H9 (cell line): ENCODE measurements at regions not wholly inside any gene's neighbourhood (a gene's known extent, or its start where the extent isn't known, plus 50 kb on each side); places are given as distances from the start of the nearest gene placed in this dataset.

Experiments used
- DNase-seq: peaks from one replicate; pipeline ENCODE4 v3.0.0-alpha.2; 2017
- H2AFZ ChIP-seq: one replicate; pipeline ENCODE4 v1.6.1; 2013; ENCODE audit warnings: mild to moderate bottlenecking, low read length, control low read depth, moderate library complexity
- H2AK5ac ChIP-seq: 2 replicates; pipeline ENCODE4 v1.6.1; 2013; ENCODE audit warnings: low read length, control low read depth, mixed read lengths; ENCODE audit not compliant: insufficient read length
- H2BK120ac ChIP-seq: one replicate; pipeline ENCODE4 v1.6.1; 2013; ENCODE audit warnings: low read depth, mild to moderate bottlenecking, low read length, control low read depth, inconsistent platforms; ENCODE audit not compliant: poor library complexity, severe bottlenecking
- H2BK12ac ChIP-seq: 2 replicates; pipeline ENCODE4 v1.6.1; 2013; ENCODE audit warnings: low read length, control low read depth, mixed read lengths, low read depth; ENCODE audit not compliant: insufficient read length
- H2BK15ac ChIP-seq: 2 replicates; pipeline ENCODE4 v1.6.1; 2013; ENCODE audit warnings: low read depth, low read length, control low read depth
- H2BK20ac ChIP-seq: one replicate; pipeline ENCODE4 v1.6.1; 2013; ENCODE audit warnings: low read depth, mild to moderate bottlenecking, low read length, control low read depth, inconsistent platforms; ENCODE audit not compliant: poor library complexity, severe bottlenecking
- H2BK5ac ChIP-seq: 2 replicates; pipeline ENCODE4 v1.6.1; 2013; ENCODE audit warnings: low read length, control low read depth, mixed read lengths; ENCODE audit not compliant: insufficient read length
- H3K14ac ChIP-seq: 2 replicates; pipeline ENCODE4 v1.6.1; 2013; ENCODE audit warnings: low read length, control low read depth; ENCODE audit not compliant: insufficient read depth
- H3K18ac ChIP-seq: 2 replicates; pipeline ENCODE4 v1.6.1; 2013; ENCODE audit warnings: low read depth, mild to moderate bottlenecking, mixed read lengths, low read length, control low read depth; ENCODE audit not compliant: insufficient read length
- H3K23ac ChIP-seq: 2 replicates; pipeline ENCODE4 v1.6.1; 2013; ENCODE audit warnings: low read length, control low read depth, mixed read lengths, low read depth; ENCODE audit not compliant: insufficient read length
- H3K23me2 ChIP-seq: 2 replicates; pipeline ENCODE4 v1.6.1; 2013; ENCODE audit warnings: low read depth, mild to moderate bottlenecking, mixed read lengths, low read length, control low read depth; ENCODE audit not compliant: insufficient read length, poor library complexity, severe bottlenecking
- H3K27ac ChIP-seq: 2 replicates; pipeline ENCODE4 v1.5.1; 2013; ENCODE audit warnings: low read length, control low read depth, mixed read lengths, low read depth; ENCODE audit not compliant: insufficient read length
- H3K27me3 ChIP-seq: 2 replicates; pipeline ENCODE4 v1.6.1; 2013; ENCODE audit warnings: low read length, control low read depth, inconsistent platforms; ENCODE audit not compliant: insufficient read depth
- H3K4ac ChIP-seq: 2 replicates; pipeline ENCODE4 v1.6.1; 2013; ENCODE audit warnings: low read depth, mild to moderate bottlenecking, control low read depth, inconsistent platforms, low read length, moderate library complexity
- H3K4me1 ChIP-seq: 2 replicates; pipeline ENCODE4 v1.6.1; 2013; ENCODE audit warnings: low read length, control low read depth, inconsistent platforms; ENCODE audit not compliant: insufficient read depth
- H3K4me2 ChIP-seq: 2 replicates; pipeline ENCODE4 v1.6.1; 2013; ENCODE audit warnings: low read length, control low read depth, mixed read lengths; ENCODE audit not compliant: insufficient read length, insufficient read depth
- H3K56ac ChIP-seq: 2 replicates; pipeline ENCODE4 v1.6.1; 2013; ENCODE audit warnings: low read depth, mild to moderate bottlenecking, mixed read lengths, low read length, control low read depth; ENCODE audit not compliant: insufficient read length
- H3K79me1 ChIP-seq: 2 replicates; pipeline ENCODE4 v1.6.1; 2013; ENCODE audit warnings: low read depth, mild to moderate bottlenecking, moderate library complexity, low read length, control low read depth, inconsistent platforms; ENCODE audit not compliant: insufficient read depth, poor library complexity, severe bottlenecking
- H3K79me2 ChIP-seq: 2 replicates; pipeline ENCODE4 v1.6.1; 2013; ENCODE audit warnings: low read length, control low read depth, inconsistent platforms; ENCODE audit not compliant: insufficient read depth
- H3K9ac ChIP-seq: 2 replicates; pipeline ENCODE4 v1.6.1; 2013; ENCODE audit warnings: low read length, control low read depth, mixed read lengths; ENCODE audit not compliant: insufficient read length; ENCODE audit errors: extremely low read depth
- H3K9me3 ChIP-seq: one replicate; pipeline ENCODE4 v1.6.1; 2013; ENCODE audit warnings: low read depth, low read length, inconsistent platforms; ENCODE audit not compliant: control insufficient read depth
- H3T11ph ChIP-seq: one replicate; pipeline ENCODE4 v1.6.1; 2013; ENCODE audit warnings: mild to moderate bottlenecking, low read length, control low read depth, inconsistent platforms
- H4K20me1 ChIP-seq: one replicate; pipeline ENCODE4 v1.6.1; 2013; ENCODE audit not compliant: control insufficient read depth, insufficient read length, insufficient read depth
- H4K5ac ChIP-seq: 2 replicates; pipeline ENCODE4 v1.6.1; 2013; ENCODE audit warnings: low read depth, mild to moderate bottlenecking, mixed read lengths, low read length, control low read depth; ENCODE audit not compliant: insufficient read length
- H4K8ac ChIP-seq: replicated peaks from 2 replicates; pipeline ENCODE4 v1.6.1; 2013; ENCODE audit warnings: low read length, control low read depth, mixed read lengths, low read depth; ENCODE audit not compliant: insufficient read length
- H4K91ac ChIP-seq: 2 replicates; pipeline ENCODE4 v1.6.1; 2013; ENCODE audit warnings: low read depth, mild to moderate bottlenecking, moderate library complexity, mixed read lengths, low read length, control low read depth; ENCODE audit not compliant: insufficient read length
- H3K27ac Mint-ChIP-seq, 3 experiments: 2 replicates in 2 of 3; 3 replicates in 1 of 3; pipeline ENCODE4 v1.8.0; 2020 to 2021; ENCODE audit warnings: mixed read lengths in 3 of 3, mild to moderate bottlenecking in 1 of 3, moderate library complexity in 1 of 3
- H3K27me3 Mint-ChIP-seq: 2 replicates; pipeline ENCODE4 v1.8.0; 2021; ENCODE audit warnings: low read depth, mild to moderate bottlenecking, moderate library complexity, mixed read lengths
- H3K36me3 Mint-ChIP-seq, 3 experiments: 2 replicates in 2 of 3; 3 replicates in 1 of 3; pipeline ENCODE4 v1.8.0; 2020 to 2021; ENCODE audit warnings: low read depth in 3 of 3, mixed read lengths in 3 of 3; ENCODE audit not compliant: insufficient read depth in 1 of 3
- H3K4me1 Mint-ChIP-seq, 2 experiments: 2 replicates each; pipeline ENCODE4 v1.8.0; 2020; ENCODE audit warnings: mixed read lengths in 2 of 2
- H3K4me3 Mint-ChIP-seq, 2 experiments: 2 replicates in 1 of 2; 3 replicates in 1 of 2; pipeline ENCODE4 v1.8.0; 2020 to 2021; ENCODE audit warnings: mild to moderate bottlenecking in 2 of 2, mixed read lengths in 2 of 2, moderate library complexity in 1 of 2
- H3K9me3 Mint-ChIP-seq, 2 experiments: 2 replicates in 1 of 2; 3 replicates in 1 of 2; pipeline ENCODE4 v1.8.0; 2020; ENCODE audit warnings: mild to moderate bottlenecking in 2 of 2, mixed read lengths in 2 of 2, moderate library complexity in 1 of 2
- CTCF ChIP-seq: fragments of 200-600 bp; sonication (generic); conservative IDR thresholded peaks from 3 replicates; pipeline ENCODE4 v1.8.0; 2021; ENCODE audit warnings: antibody characterized with exemption, mild to moderate bottlenecking
- whole genome bisulfite sequencing: extraction: QIAGEN DNeasy Blood & Tissue Kit; methylation state at CpG from one replicate; pipeline ENCODE4 v1.1.7; 2013; ENCODE audit warnings: missing lambda C conversion rate, low lambda C conversion rate, mixed read lengths; ENCODE audit not compliant: insufficient read length; ENCODE audit errors: extremely low coverage; 5-methylcytosine and 5-hydroxymethylcytosine counted together

GRCh38 chr16:65760874-65761273 is 605.6 kb upstream of the CDH5 start:
- Mint-ChIP-seq H3K9me3 (no peaks in the 10 kb centered on the region), H3K27ac (no peak overlapping the region), H3K36me3 (no peaks in the 10 kb centered on the region), H3K4me1 (peaks cover 22 to 23% of the 10 kb centered on the region in 2 experiments), H3K27me3 (peaks cover 2% of the 10 kb centered on the region; the same call in 1 of the 2 replicates), H3K4me3 (no peak overlapping the region)
- no peak overlapping the region for H2AFZ ChIP-seq
- no CpG with 5 or more reads among the region's 4 CpGs for WGBS
- H2BK5ac ChIP-seq: no peak overlapping the region
- H3K56ac ChIP-seq: no peak overlapping the region
- no peaks in the 10 kb centered on the region for H4K20me1 ChIP-seq
- no peak overlapping the region for H4K5ac ChIP-seq
- no peak overlapping the region for H3K9ac ChIP-seq
- no peak overlapping the region for H2BK20ac ChIP-seq
- no peak overlapping the region for H2BK12ac ChIP-seq
- no peak overlapping the region for H3K4ac ChIP-seq
- H3K9me3 ChIP-seq: no peaks in the 10 kb centered on the region
- no peak overlapping the region for H2BK15ac ChIP-seq
- no peak overlapping the region for H3K4me2 ChIP-seq
- no peak overlapping the region for H3K27ac ChIP-seq
- H3K18ac ChIP-seq: no peak overlapping the region
- H3K79me1 ChIP-seq: no peaks in the 10 kb centered on the region
- H3K79me2 ChIP-seq: no peaks in the 10 kb centered on the region
- H4K91ac ChIP-seq: no peak overlapping the region
- H3K23me2 ChIP-seq: no peaks in the 10 kb centered on the region
- no peak overlapping the region for H3T11ph ChIP-seq
- no peak overlapping the region for H4K8ac ChIP-seq
- no peak overlapping the region for H3K14ac ChIP-seq
- no peak overlapping the region for H2BK120ac ChIP-seq
- H2AK5ac ChIP-seq: no peak overlapping the region
- H3K23ac ChIP-seq: no peak overlapping the region
- TF ChIP-seq CTCF: no peak
- H3K27me3 ChIP-seq: no peaks in the 10 kb centered on the region
- no peaks in the 10 kb centered on the region; the same call in 1 of the 2 replicates for H3K4me1 ChIP-seq
- no peak for DNase-seq
